GM12865 (cell line): ENCODE measurements at regions not wholly inside any gene's neighbourhood (a gene's known extent, or its start where the extent isn't known, plus 50 kb on each side); places are given as distances from the start of the nearest gene placed in this dataset.

Source experiments
- DNase-seq: peaks from one replicate; pipeline ENCODE4 v3.0.0; 2010; ENCODE audit warnings: low read depth
- H3K4me3 ChIP-seq: 2 replicates; pipeline ENCODE4 v1.5.1; 2011; ENCODE audit warnings: mild to moderate bottlenecking, low read depth, low read length, control low read depth
- TF ChIP-seq, protein P1 (sequence below): IDR thresholded peaks from 2 replicates; pipeline ENCODE4 v1.5.1; 2011; ENCODE audit warnings: low read length, control low read depth, low read depth, inconsistent platforms; ENCODE audit not compliant: insufficient read depth; ENCODE audit errors: missing control alignments

DNA sequence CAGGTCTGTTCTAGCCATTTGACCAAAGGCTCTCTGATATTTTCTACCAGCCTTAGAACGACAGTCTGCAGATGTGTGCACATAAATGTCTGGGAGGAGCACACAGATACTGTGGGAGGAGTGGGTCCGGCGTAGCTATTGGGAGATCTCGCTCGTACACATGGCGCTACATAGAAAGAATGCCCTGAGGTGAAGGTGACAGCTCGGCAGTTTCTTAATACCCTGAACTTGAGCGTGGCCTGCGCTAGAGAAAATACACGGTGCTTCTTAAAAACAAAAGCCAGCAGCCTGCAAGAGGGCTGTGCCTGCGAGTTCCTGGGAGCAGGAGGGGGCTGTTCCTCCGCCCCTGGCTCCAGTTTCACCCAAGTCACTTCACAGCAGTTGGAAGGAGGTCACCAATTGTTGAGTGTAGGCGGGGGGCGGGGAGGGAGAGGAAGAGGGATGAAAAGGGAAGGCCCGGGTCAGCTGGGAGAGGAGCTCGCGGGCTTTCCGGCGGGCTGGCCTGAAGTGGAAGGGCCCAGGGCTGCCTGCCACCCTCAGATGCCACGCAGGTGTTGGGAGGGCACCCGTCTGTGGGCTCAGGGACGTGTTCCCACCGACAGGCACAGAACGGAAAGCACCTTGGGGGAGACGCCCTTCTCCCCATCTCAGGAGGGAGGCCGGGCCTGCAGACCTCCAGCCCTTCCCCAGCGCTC is 124.7 kb upstream of the ZNF516 start:
- TF ChIP-seq, protein P1, sequence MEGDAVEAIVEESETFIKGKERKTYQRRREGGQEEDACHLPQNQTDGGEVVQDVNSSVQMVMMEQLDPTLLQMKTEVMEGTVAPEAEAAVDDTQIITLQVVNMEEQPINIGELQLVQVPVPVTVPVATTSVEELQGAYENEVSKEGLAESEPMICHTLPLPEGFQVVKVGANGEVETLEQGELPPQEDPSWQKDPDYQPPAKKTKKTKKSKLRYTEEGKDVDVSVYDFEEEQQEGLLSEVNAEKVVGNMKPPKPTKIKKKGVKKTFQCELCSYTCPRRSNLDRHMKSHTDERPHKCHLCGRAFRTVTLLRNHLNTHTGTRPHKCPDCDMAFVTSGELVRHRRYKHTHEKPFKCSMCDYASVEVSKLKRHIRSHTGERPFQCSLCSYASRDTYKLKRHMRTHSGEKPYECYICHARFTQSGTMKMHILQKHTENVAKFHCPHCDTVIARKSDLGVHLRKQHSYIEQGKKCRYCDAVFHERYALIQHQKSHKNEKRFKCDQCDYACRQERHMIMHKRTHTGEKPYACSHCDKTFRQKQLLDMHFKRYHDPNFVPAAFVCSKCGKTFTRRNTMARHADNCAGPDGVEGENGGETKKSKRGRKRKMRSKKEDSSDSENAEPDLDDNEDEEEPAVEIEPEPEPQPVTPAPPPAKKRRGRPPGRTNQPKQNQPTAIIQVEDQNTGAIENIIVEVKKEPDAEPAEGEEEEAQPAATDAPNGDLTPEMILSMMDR: no peak
- H3K4me3 ChIP-seq: no peak overlapping the region
- no peak for DNase-seq

DNA sequence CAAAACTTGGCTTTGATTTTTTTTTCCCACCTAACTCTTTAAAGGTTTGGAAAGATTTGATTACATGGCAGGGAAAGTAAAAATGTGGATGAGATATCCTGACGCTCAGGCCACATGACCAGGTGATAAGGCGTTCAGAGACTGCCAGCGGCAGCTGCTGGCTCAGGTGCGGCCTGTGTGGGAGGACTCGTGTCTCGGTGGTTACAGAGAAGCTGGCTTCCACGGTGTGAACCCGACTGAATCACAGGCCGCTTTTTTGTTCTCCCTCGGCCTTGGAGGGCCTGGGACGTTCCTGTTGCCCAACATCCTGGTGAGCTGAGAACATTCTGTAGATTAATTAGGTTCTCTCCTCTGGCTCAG is 124.2 kb upstream of the ZNF516 start:
- H3K4me3 ChIP-seq: no peak overlapping the region
- no peak for DNase-seq
- TF ChIP-seq, protein P1: no peak

DNA sequence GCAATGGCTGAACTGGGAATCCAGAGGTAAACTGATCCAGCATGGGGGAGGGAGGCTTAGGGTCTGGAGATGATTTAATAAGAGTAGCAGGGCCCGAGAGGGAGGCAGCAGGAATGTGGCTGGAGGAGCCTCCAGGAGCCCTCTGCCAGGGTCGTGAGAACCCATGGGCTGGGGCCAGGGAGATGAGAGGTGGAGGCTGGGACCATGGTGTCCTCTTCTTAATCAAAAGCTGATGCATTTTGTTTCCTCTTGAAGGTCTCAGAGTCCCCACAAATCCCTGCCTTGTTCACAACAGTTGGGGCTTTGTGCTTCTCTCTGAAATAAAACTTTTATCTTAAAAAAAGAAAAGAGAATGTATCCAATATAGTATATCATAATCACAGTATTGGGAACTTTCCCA is 123.7 kb upstream of the ZNF516 start:
- H3K4me3 ChIP-seq: no peak overlapping the region
- DNase-seq: no peak
- TF ChIP-seq, protein P1: no peak

DNA sequence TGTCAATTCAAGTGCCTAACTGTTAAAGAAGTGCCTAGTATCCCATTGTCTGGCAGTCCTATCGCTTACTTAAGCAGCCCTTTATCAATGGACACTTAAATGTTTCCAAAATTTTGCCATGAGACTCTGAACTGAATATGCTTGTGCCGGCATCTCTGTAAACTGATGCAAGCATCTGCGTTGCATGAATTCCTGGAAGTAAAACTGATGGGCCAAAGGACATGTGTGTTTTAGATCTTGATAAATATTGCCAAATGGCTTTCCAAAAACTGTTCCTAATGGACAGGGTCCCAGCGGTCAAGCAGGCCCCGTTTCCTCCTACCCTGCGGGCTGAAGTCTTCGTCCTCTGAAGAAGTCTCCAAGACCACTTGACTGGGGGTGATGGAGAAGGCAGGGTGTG is 121.3 kb upstream of the ZNF516 start:
- DNase-seq: no peak
- TF ChIP-seq, protein P1: no peak
- no peak overlapping the region for H3K4me3 ChIP-seq

DNA sequence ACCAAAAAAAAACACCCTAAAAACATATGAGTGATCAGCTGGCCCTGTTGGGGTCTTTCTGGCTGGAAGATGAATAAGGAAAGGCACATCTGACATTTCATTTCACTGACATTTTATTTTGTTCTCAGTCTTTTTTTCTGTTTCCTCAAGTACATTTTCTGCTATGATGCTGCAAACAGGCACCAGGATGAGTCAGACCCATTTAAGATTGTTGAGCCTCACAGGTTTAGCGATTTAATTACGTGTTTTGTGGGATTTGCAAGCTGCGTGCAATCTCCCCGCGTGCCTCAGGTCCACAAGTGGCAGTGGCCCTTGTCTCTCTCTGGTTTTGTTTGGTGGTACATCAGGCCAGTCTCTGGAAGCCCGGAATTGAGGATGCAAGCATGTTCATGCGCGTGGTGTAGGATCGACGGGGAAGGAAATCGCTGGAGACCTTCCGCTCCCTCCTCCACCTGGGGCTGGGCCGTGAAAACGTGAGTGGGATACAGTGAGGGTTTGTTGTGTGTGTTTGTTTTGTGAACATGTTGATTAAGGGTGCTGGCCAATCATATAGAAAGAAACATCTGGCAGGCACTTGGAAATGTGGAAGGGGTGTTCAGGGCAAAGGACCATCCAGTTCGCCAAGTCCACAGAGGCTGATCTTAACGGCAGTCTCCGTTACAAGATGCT is 120.2 kb upstream of the ZNF516 start:
- TF ChIP-seq, protein P1: no peak
- H3K4me3 ChIP-seq: no peak overlapping the region
- no peak for DNase-seq

DNA sequence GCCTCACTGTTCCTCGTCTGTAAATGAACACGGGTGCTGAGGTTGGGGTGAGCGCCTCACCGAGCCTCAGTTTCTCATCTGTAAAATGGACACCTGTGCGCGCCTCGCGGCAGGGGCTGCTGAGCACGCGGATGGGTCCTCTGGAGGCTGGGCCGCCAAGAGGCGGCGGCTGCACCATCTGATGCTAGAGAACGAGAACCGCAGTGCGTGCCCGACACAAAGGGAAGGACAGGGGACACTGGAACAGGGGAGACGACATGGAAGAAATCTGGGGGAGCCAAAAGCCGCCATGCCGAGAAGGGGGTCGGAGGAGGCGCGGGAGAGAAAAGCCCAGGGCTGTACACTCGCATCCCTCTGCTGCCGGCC is 118.7 kb upstream of the ZNF516 start:
- H3K4me3 ChIP-seq: no peak overlapping the region
- no peak for DNase-seq
- TF ChIP-seq, protein P1: no peak
